Thoracic aorta (tissue), 2 donors: ENCODE measurements at regions not wholly inside any gene's neighbourhood (a gene's known extent, or its start where the extent isn't known, plus 50 kb on each side); places are given as distances from the start of the nearest gene placed in this dataset.

ENCODE experiments used
- ATAC-seq: fragments of 150-250 bp; one replicate; pipeline ENCODE4 v1.8.0; 2017; ENCODE audit warnings: low read depth; ENCODE audit not compliant: insufficient number of reproducible peaks, low FRiP score
- DNase-seq: peaks from one replicate; pipeline ENCODE4 v3.0.0-alpha.2; 2020; ENCODE audit warnings: low spot score
- H3K27ac ChIP-seq, 2 donors: fragments of 200-600 bp; sonication (generic); 1 replicate in 1 of 2; 2 replicates in 1 of 2; pipeline ENCODE4 v1.5.1; 2016; ENCODE audit warnings: mild to moderate bottlenecking in 2 of 2, moderate library complexity in 2 of 2
- H3K27me3 ChIP-seq: fragments of 200-600 bp; sonication (generic); replicated peaks from 2 replicates; pipeline ENCODE4 v1.6.0; 2016; ENCODE audit warnings: mild to moderate bottlenecking; ENCODE audit not compliant: insufficient read depth
- H3K36me3 ChIP-seq: fragments of 200-600 bp; sonication (generic); one replicate; pipeline ENCODE4 v1.5.1; 2016
- H3K4me1 ChIP-seq, 2 donors: fragments of 200-600 bp; sonication (generic); 1 replicate in 1 of 2; 2 replicates in 1 of 2; pipeline versions ENCODE4 v1.5.1 to v1.6.0; 2016; ENCODE audit warnings: low read depth in 2 of 2, mild to moderate bottlenecking in 1 of 2; ENCODE audit not compliant: control insufficient read depth in 1 of 2
- H3K4me3 ChIP-seq: fragments of 200-600 bp; sonication (generic); 2 replicates; pipeline ENCODE4 v1.5.1; 2016; ENCODE audit warnings: mild to moderate bottlenecking
- H3K9me3 ChIP-seq: fragments of 200-600 bp; sonication (generic); 2 replicates; pipeline ENCODE4 v1.5.1; 2016
- TF ChIP-seq, protein P1 (sequence below): fragments of 200-600 bp; sonication (generic); IDR thresholded peaks from one replicate; pipeline ENCODE4 v1.5.1; 2019; ENCODE audit warnings: antibody characterized with exemption

DNA sequence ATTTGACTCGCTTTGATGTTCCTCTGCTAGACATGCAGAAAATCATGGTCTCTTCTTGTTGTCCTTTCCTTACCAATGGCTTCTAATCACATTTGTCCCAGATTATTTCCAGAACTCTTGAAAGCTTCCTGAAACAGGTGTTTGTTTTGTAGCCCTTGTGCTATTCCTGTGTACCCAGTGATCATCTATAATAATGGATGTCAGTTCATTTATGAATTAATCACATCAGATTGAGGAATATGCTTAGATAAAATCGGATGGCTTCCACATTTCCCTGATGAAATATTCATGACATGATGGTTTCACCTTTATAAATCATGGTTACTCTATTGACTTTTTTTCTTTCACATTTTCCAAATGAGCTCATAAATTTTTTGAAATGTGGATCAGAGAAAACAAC lies 359.0 kb upstream of the DMAC1 start:
- DNase-seq (no peak), ATAC-seq (no peak)
- H3K4me3 ChIP-seq = no peak overlapping the region
- H3K27me3 ChIP-seq = no peaks in the 10 kb centered on the region
- no peaks in the 10 kb centered on the region for H3K36me3 ChIP-seq
- H3K27ac ChIP-seq = no peak overlapping the region
- H3K4me1 ChIP-seq = no peaks in the 10 kb centered on the region
- no peaks in the 10 kb centered on the region for H3K9me3 ChIP-seq
- TF ChIP-seq, protein P1, sequence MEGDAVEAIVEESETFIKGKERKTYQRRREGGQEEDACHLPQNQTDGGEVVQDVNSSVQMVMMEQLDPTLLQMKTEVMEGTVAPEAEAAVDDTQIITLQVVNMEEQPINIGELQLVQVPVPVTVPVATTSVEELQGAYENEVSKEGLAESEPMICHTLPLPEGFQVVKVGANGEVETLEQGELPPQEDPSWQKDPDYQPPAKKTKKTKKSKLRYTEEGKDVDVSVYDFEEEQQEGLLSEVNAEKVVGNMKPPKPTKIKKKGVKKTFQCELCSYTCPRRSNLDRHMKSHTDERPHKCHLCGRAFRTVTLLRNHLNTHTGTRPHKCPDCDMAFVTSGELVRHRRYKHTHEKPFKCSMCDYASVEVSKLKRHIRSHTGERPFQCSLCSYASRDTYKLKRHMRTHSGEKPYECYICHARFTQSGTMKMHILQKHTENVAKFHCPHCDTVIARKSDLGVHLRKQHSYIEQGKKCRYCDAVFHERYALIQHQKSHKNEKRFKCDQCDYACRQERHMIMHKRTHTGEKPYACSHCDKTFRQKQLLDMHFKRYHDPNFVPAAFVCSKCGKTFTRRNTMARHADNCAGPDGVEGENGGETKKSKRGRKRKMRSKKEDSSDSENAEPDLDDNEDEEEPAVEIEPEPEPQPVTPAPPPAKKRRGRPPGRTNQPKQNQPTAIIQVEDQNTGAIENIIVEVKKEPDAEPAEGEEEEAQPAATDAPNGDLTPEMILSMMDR = no peak

DNA sequence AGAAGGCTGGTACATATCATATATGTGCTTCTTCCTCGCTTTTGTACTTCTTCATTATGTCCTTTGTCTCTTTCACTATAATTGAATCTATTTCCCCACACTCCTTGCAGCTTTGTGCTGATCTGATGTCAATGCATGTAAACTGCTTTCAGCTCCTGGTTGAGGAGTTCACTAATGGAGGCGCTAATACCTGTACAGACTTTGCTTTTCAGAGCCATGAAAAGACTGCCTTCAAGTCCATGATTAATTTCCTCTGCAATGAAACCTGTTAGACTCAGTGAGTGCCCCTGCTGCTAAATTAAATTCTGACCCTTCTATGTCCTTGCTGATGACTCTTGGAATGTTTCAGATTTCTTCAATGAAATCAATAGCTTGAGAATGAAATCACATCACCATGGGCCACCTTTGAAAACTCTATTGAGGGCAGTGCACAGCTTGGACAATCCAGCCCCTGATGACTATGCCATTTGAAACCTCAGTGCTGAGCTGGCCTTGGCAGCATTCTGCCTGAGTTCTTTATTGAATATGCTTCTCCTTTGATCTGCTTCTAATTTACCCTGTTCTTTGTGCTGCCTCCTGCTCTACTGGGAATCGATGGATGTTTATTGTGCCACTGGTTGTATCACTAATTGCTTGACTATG lies 358.2 kb upstream of the DMAC1 start:
- TF ChIP-seq, protein P1 = no peak
- DNase-seq (no peak), ATAC-seq (no peak)
- H3K4me3 ChIP-seq = no peak overlapping the region
- H3K4me1 ChIP-seq = no peaks in the 10 kb centered on the region
- no peaks in the 10 kb centered on the region for H3K36me3 ChIP-seq
- no peaks in the 10 kb centered on the region for H3K27me3 ChIP-seq
- no peak overlapping the region for H3K27ac ChIP-seq
- H3K9me3 ChIP-seq = no peaks in the 10 kb centered on the region

DNA sequence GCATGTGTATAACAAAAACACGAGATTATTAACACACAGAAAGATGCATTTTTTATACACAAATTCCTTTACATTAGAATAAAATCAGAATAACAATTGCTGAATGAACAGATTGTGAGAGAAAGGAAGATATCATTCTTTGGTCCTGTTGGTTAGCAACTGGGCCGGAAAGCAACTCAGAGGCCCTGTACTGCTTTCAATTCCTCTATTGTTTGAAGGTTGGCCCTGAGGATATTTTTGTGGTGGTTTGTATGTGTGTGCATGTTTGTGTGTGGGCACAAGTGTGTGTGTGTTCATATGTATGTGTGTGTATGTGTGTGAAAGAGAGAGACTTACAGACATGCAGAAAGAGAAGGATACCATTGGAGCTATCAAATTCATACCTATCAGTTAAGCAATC lies 356.8 kb upstream of the DMAC1 start:
- H3K27me3 ChIP-seq = no peaks in the 10 kb centered on the region
- no peak for DNase-seq
- no peaks in the 10 kb centered on the region for H3K36me3 ChIP-seq
- H3K27ac ChIP-seq = no peak overlapping the region
- ATAC-seq = no peak
- H3K4me1 ChIP-seq = no peaks in the 10 kb centered on the region
- TF ChIP-seq, protein P1 = no peak
- no peak overlapping the region for H3K4me3 ChIP-seq
- H3K9me3 ChIP-seq = no peaks in the 10 kb centered on the region

DNA sequence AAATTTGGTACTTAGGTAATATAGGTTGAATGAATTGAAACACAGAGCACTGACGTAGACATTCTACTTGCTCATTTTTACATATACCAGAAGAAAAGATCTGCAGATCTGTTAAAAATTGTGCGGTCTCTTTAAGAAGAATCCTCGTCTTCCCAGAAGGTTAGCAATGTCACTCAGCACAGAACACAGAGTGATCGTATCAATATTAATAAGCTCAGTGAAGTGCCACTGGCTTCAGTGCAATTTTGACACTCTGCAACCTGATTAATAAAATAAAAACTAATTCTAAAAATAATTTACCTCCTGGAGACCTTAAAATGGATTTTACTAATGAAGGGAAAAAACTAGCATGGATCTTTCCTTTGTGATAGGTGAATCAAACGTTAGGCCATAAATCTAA lies 356.1 kb upstream of the DMAC1 start:
- no peaks in the 10 kb centered on the region for H3K27me3 ChIP-seq
- ATAC-seq (no peak), DNase-seq (no peak)
- no peak overlapping the region for H3K27ac ChIP-seq
- no peaks in the 10 kb centered on the region for H3K9me3 ChIP-seq
- no peaks in the 10 kb centered on the region for H3K36me3 ChIP-seq
- TF ChIP-seq, protein P1 = no peak
- no peak overlapping the region for H3K4me3 ChIP-seq
- no peaks in the 10 kb centered on the region for H3K4me1 ChIP-seq

DNA sequence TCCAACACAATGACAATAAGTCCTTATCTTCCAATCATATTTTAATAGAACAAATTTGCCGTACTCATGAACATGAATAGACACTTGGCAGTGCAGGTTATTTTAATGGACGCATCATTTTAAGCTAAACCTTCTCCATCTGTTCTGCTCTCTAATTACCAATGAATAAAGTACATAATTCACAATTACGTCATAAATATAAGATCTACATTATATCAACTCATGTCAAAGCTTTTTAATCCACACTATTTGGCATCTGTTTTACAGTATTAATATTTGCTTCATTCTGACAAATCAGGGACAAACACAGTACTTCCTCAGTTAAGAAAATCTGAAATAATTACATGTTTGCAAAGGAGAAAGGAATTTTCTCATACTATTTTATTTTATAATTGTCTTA lies 344.1 kb upstream of the DMAC1 start:
- no peaks in the 10 kb centered on the region for H3K4me1 ChIP-seq
- no peak overlapping the region for H3K27ac ChIP-seq
- TF ChIP-seq, protein P1 = no peak
- DNase-seq (no peak), ATAC-seq (no peak)
- no peak overlapping the region for H3K4me3 ChIP-seq
- no peaks in the 10 kb centered on the region for H3K9me3 ChIP-seq
- H3K27me3 ChIP-seq = no peaks in the 10 kb centered on the region
- H3K36me3 ChIP-seq = no peaks in the 10 kb centered on the region
